SK-N-DZ (cell line): ENCODE measurements at regions not wholly inside any gene's neighbourhood (a gene's known extent, or its start where the extent isn't known, plus 50 kb on each side); places are given as distances from the start of the nearest gene placed in this dataset.
"Not testable (repeated sequence)": the region's sequence is repeated elsewhere in the genome, so short reads cannot be mapped to it uniquely, and the experiment has no call there.

ENCODE experiments used
- DNase-seq: peaks from one replicate; pipeline ENCODE4 v3.0.0-alpha.2; 2015; ENCODE audit warnings: low spot score

DNA sequence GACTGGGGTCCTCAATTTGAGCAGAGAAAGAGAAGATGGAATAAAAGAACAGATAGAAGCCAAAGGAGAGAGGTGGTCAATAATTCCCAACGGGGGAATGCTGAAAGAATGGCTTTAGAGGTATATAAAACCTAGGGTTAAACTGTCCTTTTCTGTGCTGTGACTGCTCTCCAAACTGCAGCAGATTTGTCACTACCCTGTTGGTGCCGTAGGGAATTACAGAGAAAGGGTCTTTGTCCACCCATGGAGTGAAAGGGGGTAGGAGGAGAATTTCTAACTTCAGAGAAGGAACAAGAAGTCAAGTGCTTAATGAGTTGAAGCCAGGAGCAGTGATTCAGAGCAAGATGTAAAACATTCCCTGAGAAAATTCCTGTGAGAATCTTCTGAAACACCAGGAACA lies 486.5 kb downstream of the NUP35 start:
- DNase-seq, result no peak

DNA sequence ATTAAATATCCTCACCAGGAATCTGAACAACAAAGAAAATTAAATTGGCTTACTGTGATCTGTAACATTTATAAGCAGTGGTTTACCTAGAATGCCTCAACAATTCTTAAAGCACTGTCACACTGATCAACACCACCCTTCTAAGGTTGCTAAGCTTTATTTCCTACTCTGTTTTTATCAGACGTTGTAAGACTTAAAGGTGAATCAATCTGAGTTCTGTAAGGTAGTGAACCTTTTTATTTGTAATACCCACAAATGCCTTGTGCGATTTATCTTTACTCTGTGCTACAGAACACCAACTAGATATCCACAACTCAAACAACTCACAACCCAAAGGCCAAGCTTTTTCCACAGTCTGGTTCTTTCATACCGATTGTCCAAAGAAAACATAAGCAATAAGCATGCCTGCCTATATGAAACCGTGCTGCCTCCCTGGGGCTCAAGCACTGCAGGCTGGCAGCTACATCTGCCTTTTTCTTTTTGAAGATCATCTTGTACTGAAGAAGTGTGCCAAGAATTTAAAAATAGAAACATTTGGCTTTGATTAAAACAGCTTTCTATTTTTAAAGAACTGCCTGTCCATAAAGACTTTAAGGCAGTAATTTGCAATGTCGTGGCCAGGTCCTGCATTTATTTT lies 490.7 kb downstream of the NUP35 start:
- no peak for DNase-seq

DNA sequence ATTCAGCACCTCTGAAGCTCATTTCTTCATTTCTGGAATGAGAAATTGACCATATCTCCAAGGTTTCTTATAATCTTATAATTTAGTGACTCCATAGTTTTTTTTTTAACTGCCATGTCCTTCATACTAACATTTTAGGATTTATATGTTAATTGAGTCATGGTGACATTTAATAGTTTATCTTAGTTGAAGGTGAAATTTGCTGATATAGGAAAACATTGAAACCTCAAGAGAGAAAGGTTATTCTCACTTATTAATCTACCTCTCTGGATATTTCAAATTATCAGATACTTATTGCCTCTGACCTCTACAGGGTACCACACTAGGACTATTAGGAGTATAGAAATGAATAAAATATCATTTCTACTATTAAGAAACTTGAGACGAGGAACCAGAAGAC lies 499.0 kb downstream of the NUP35 start:
- no peak for DNase-seq

DNA sequence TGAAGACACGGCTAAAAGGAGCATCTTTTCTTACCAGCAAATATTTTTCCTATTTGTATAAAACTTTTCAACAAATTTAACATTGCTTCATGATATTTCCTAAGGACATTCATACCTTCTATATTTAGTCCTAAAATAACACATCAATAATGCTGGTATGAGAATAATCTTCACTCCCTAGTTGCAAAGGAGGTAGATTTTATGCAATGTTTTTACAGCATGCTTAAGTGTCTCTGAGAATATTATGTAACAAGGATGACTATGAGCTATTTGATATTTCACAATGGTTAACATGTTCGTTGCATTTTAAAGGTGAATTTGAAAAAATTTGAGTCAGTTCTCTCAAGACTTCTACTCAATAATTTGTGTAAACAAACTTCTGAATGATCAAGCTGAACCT lies 506.7 kb downstream of the NUP35 start:
- DNase-seq, result no peak

DNA sequence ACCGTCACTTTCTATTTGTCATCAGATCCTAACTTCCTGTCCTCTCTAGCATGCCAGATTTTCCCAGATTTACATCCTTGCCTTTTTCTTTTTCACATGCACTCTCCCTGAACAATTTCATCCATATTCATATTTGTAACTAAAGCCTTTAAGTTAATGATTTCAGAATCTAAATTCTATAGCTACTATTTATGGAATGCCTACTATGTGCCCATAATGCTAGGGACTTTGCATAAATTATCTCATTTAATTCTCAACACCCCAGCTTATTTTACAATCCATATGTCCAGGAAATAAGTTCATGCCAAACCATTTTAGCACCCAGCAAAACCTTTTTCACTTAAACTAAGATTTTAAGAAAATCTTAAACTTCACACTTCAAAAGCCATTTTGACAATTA lies 531.9 kb downstream of the NUP35 start:
- no peak for DNase-seq

DNA sequence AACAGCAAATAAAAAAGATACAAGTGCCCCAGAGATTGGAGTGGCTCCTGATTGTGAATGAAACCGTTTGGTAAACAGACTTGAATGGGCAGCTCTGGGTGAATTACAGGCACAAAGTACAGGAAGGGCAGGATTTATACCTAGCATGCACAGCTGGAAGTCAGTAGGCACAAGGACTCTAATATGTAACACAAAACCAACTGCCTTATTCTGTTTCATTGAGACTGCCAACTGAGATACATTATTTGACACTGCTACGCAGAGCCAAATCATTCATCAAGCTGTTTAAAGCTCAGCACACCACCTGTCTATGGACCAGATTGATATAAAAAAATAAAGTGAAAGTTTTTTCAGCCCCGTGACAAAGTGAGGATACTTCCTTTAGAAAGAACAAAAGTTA lies 541.2 kb downstream of the NUP35 start:
- DNase-seq, result no peak

DNA sequence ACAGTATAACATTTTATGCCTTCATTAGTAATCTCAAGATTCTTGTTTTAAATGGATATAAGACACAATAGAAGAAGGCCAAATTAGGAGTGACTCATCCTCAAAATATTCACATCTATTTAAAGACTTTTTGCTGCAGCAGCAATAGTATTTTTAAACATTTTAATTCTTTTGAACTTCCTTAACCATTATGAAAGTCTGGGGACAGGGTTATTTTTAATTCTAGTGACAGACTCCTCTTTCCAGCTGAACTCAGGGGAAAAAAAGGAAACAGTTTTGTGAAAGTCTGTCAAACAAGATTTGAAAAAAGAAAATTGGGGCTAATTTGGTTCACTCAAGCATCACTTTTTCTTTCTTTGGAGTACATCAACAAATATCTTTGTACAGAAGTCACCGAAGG lies 541.8 kb downstream of the NUP35 start:
- DNase-seq, result no peak

DNA sequence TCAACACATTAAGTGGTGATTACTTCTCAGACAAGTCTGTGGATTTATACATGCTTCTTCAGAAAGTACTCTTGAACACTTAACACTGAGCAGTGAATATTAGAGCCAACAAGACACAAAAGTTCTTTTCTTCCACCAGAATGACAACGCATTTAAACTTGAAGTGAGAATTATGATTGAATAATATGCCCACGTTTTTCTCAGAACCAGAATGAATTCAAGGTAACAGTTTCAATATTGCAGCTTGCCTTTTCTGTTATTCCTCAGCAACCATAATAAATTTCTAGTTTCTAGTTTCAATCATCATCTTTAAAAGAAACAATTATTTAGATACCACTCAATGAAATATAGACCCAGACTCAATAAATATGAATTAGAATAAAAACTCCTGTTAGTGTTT lies 547.0 kb downstream of the NUP35 start:
- no peak for DNase-seq

DNA sequence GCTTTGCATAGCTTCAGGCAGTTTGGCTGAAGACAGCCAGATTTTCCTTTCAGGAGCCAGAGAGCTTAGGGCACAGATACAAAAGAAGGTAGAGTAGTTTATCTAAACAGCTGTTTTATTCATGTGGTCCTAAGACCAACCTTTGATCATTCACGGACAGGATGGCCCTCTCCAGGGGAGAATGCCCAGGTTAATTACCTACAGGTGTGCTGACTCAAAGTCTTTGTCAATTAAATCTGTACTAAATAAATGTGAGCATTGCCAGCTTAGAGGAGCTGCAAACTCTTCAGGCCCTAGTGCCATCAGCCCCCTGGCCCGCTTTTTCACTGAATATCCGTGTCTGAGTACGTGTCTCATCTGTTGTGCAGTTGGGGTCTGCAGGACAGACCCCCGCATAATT lies 554.7 kb downstream of the NUP35 start:
- no peak for DNase-seq

DNA sequence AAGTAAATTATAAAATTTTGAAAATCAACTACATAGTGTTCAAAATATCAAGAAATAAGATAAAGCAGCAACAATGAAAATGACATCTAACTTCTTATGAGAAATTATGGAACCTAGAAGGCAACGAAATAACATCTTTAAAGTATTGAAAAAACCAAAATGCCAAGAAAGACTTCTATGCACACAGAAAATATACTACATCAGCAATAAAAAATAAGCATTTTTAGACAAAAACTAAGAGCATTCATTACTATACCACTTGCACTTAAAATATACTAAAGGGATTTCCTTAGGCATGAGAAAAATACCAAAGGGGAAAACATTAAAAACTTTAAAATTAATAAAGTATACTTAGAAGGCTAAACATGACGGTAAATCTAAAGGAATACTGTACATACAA lies 556.3 kb downstream of the NUP35 start:
- no peak for DNase-seq

DNA sequence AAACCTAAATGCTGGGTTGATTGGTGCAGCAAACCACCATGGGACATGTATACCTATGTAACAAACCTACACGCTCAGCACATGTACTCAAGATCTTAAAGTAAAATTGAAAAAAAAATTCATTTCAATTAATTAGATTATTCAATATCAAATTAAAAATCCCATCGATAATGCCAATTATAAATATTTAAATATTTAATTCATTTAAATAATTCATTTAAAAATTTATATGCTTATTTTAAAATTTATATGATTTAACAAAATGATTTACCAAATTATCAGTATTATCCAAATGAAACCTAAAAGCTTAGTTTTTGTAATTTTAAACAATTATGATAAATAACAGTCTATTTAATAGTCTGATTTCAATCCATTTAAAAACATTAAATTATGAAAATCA lies 560.4 kb downstream of the NUP35 start:
- no peak for DNase-seq

DNA sequence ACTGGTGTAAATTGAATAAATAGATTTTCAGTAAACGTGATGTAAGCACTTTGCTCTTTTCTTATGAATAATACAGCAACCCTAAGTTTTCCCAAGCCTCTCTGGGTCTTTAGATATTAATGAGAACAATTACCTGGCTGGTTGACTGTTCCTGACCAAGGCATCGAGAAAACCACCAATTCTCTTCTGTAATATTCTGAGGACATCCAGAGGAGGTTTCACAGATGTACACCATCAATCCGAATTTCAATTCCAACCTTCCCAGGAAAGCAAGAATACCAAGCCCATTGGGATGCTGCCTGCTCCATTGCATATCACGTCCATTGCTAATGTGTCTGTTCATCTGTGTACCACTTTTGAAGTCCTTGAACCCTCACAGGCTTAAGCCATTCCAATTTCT lies 571.8 kb downstream of the NUP35 start:
- no peak for DNase-seq

DNA sequence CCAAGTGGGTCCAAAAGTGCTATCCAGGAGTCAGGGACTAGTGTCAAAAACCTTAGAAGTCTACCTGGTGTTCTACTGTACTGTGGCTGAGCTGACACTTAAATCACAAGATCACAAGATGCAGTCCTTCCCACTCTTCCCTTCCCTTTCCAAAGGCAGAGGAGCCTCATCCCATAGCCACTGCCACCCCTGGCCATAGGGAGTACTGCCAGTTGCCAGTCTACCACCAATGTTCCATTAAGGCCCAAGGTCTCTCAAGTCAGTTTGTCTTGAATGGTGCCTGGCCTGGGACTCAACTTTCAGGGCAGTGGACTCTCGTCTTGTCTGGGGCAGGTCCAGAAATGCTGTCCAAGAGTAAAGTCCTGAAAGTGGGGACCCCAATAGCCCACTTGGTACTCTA lies 585.6 kb downstream of the NUP35 start:
- no peak for DNase-seq

DNA sequence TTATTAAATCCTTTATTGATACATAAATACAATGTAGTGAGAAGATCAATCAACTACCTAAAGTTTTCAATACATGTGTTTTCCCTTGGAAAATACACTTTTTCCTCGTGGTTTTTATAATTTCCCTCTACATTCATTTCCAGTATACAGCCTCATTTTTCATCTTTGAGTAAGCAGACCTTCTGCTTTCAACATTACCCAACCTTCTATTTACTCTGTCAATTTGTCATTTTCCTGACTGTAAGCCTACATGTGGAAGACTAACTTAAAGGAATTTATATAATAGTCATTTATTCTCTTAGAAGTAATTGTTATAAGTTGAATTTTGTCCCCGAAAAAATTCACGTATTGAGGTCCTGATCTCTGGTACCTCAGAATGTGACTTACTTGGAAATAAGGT lies 594.0 kb downstream of the NUP35 start:
- DNase-seq, result no peak

DNA sequence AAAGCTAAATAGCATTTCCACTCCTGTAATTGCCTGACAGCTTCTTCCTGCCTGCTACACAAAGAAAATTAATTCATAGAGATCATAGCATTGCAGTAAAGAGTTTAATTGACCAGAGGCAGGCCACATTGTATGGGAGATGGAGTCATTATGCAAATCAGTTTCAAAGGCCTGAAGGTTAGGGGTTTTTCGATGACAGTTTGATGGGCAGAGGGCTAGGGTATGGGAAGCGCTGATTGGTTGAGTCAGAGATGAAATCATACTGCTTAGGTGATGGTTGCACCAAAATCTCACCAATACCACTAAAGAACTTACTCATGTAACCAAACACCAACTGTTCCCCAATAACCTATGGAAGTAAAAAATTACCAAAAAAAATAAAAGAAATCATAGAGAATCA lies 599.0 kb downstream of the NUP35 start:
- DNase-seq, result no peak

DNA sequence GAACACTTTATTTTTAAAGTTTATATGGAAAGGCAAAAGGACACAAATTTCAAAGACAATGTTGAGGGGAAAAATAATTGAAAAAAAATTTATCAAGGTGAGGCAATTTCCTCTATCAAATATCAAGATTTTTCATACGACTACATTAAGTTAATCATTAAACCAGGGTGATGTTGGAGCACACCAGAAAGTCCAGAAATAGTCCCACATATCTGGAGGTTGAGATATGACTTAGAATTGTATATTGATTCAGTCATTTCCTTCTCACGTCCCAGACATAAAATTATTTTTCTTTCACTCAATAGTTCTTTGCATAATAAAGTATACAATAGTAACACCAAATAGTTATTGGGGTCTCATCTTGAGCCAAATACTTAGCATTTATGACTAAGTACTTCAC lies 605.1 kb downstream of the NUP35 start:
- DNase-seq, result no peak

DNA sequence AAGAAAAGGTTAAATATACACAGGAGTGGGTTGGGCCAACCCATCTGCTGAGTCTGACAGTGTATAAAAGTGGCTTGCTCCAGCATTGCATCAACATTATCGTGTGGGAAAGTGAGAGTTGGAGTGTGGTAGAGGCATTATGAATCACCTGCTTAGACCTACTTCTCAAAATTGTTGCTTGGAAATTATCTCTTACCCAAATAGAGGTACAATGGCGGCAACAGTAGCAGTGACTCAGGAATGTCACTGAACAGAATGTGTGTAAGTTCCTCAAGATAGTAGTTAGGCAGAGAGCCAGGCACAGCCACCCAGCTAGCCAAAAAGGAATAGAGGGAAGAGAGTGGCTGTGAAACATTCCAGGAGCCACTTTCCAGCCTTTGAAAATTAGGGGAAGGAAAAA lies 616.0 kb downstream of the NUP35 start:
- DNase-seq, result no peak

DNA sequence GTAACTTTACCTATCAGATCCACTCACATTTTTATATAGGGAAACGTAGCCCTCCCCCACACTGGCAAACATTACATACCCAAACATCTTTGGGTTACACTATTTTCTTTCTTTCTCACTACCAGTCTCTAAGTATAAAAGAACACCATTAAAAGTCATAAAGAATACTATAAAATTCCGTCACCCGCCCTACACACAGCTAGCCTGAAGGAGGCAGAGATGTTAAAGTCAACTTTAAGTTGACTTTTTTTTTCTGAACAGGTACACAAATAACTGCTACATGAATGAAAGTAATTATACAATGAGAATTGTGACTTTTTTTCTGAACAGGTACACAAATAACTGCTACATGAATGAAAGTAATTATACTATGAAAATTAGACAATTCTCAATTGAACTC lies 628.3 kb downstream of the NUP35 start:
- no peak for DNase-seq

DNA sequence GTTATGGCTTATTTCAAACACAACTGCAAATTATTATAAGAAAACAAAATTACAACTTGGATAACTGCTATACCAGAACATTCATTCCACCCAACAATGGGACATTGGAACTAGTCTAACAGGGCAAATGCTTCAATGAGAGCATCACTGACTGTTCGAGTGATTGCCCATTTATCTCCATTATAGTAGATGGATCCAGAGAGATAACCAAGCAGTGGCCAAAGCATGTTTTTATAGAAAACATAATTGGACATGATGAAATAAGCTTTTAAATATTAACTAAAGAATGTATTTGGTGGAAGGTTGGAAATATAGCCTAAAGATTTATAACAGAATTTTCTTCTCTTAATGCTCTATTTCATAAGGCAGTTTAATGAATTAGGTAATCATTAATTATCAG lies 634.8 kb downstream of the NUP35 start:
- no peak for DNase-seq

DNA sequence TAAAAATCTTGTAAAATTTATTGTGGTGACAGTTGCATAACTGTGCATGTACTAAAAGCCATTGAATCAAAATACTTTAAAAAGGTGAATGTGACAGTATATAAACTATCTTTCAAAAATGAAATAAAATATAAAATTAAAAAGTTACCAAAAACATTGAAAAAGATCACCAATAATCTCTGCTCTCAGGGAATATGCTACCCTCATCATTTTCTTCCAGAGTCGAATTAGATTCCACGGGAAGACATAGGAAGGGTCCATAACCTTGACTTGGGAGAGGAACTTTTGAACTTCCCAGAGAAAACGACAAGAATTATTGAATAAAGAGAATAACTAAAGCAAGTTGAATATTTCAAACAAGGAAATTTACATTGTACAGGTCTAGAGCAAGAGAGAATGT lies 649.5 kb downstream of the NUP35 start:
- no peak for DNase-seq

DNA sequence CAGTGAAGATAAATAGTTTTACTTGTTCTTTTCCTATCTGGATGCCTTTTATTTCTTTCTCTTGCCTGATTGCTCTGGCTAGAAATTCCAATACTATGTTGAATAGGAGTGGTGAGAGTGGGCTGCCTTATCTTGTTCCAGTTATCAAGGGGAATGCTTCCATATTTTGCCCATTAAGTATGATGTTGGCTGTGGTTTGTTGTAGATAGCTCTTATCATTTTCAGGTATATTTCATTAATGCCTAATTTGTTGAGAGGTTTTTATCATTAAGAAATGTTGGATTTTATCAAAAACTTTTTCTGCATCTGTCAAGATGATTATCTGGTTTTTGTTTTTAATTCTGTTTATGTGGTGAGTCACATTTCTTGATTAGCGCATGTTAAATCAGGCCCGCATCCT lies 655.8 kb downstream of the NUP35 start:
- no peak for DNase-seq

DNA sequence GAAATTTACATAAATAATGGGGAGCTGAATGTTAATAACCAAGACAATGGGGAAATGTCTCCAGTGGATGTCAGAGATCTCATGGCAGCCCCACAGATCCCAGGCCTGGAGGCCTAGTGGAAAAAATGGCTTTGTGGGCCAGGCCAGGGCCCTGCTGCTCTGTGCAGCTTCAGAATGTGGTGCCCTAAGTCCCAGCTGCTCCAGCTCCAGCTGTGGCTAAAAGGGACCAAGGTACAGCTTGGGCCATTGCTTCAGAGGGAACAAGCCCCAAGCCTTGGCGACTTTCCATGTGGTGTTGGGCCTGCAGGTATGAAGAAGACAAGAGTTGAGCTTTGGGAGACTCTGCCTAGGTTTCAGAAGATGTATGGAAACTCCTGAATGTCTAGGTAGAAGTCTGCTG lies 658.2 kb downstream of the NUP35 start:
- DNase-seq, result no peak

DNA sequence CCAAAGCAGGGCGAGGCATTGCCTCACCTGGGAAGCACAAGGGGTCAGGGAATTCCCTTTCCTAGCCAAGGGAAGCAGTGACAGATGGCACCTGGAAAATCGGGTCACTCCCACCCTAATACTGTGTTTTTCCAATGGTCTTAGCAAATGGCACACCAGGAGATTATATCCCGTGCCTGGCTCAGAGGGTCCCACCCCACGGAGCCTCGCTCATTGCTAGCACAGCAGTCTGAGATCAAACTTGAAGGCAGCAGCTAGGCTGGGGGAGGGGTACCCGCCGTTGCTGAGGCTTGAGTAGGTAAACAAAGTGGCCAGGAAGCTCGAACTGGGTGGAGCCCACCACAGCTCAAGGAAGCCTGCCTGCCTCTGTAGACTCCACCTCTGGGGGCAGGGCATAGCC lies 664.6 kb downstream of the NUP35 start:
- not testable (repeated sequence) for DNase-seq

DNA sequence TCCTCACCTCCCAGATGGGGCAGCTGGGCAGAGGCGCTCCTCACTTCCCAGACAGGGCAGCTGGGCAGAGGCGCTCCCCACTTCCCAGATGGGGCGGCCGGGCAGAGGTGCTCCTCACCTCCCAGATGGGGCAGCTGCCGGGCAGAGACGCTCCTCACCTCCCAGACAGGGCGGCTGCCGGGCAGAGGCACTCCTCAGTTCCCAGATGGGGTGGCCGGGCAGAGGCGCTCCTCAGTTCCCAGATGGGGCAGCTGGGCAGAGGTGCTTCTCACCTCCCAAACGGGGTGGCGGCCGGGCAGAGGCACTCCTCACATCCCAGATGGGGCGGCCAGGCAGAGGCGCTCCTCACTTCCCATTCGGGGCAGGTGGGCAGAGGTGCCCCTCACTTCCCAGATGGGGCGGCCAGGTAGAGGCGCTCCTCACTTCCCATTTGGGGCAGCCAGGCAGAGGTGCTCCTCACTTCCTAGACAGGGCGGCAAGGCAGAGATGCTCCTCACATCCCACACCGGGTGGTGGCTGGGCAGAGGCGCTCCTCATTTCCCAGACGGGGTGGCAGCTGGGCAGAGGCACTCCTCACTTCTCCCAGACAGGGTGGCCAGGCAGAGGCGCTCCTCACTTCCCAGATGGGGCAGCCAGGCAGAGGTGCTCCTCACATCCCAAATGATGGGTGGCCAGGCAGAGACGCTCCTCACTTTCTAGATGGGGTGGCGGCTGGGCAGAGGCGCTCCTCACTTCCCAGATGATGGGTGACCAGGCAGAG lies 668.1 kb downstream of the NUP35 start:
- not testable (repeated sequence) for DNase-seq
